GM20431 (cell line): ENCODE measurements at regions not wholly inside any gene's neighbourhood (a gene's known extent, or its start where the extent isn't known, plus 50 kb on each side); places are given as distances from the start of the nearest gene placed in this dataset.

Source experiments
- in situ Hi-C: fragments of 300-500 bp; cut with MseI, MboI; formaldehyde crosslinking; loops from one replicate; pipeline ENCODE4 v1.15.0; 2020; ENCODE audit warnings: low sequenced_read_pairs; ENCODE audit not compliant: unreplicated experiment

DNA sequence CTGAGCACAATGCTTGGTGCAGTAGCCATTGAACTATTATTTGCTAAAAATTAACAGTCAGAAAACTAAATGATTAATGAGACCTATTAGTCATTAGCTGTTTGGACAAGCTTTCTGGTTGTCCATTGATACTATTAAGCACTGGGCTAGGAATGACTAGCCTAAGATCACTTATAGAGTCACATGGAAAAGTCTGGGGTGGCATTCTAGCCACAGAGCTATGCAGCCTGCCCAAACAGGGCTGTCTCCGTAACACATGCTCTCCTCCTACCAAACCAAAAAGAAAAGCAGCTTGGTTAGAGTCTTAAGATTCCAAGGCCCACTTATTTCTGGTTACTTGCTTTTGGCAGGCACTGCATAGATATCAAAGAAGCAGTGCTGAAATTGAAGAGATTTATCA, 193.5 kb upstream of the NBEA start:
- in situ Hi-C loops, result no loop called here

DNA sequence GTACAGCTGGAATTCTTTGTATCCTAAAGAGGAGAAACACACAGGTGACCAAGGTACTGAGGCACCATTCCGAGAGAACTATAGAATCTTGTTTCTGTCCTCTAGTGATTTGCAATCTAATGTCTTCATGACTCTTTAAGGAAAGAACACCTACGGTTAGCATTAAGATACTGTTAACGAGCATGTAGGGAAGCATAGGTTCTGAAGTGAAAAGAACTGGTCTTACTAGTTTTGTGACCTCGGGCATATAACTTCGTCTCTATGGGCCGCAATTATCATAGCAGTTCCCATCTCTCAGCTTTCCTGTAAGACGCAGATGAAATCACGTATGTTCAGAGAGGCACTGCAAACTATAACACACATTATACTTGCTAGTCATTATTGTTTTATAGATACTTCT, 193.0 kb upstream of the NBEA start:
- in situ Hi-C loops, result no loop called here

DNA sequence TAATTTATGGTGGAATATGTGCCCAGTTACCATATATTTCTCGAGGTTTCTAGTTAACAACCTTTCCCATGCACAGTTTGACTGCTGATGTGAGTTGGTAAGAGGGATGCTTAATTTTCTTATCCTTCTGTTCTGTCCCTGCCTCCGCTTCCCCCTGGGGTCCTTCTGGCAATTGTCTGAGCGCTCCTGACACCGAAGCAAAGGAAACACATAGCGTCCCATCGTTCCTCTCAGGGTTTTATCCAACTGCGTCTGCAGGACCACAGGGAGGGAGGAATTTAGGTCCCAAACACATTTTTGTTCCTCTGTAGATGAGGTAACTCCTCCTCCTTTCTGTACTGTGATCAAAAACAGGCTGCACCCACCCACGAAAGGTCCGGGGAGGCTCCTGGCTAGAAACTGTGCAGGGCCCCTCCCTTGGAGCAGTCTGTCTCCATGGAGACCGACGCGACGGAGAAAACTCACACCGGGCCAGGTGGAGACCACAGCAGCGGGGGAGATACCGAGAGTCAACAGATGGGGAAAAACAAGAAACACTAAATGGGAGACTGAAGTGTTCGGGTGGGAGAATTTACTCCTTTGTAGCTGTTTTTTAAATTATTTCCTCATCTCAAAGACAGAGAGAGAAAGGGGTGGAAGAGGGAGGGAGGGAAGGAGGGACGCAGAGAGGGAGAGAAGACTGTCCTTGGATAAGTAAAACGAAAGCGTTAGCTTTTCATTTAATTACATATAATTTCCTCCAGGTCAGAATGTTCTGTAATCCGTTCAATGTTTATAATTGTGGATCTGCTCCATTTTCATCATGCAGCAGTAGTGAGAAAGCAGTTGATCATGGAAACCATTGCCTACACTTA, 191.8 kb upstream of the NBEA start:
- in situ Hi-C loops, result no loop called here

DNA sequence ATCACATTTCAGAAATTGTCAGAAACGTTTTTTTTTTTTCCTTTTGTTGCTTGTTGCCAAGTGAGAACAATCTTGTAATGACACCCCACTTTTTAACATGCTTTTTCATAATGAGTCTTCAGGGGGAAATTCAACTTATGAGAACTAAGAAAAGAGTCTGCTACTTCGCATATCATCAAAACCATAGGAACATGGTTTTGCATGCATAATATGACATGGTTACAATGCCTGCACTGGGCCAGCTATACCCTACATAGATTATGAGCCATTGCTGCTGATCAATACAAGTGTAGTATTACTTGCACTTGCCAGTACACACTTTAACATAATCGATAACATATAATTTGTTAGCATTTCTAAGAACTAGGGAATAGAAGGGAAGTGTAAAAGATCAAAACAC, 191.0 kb upstream of the NBEA start:
- in situ Hi-C loops, result no loop called here

DNA sequence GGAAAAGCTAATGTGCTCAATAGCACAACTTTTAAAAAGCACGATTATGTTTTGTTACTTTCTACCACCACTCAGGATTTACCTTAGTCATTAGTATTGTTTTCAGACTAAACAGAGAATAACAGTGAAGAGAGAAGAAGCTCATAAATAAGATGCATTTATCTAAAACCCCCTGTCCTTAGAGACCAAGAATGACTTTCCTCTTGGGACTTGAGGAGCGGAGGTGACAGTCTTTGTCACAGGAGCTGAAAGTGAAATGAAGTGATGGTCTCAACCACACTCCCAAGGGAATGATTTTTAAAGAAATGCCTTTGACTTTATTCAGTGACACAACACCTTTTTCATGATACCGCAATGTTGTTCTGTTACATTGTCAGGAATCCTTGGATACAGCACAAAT, 190.6 kb upstream of the NBEA start:
- in situ Hi-C loops, result no loop called here

DNA sequence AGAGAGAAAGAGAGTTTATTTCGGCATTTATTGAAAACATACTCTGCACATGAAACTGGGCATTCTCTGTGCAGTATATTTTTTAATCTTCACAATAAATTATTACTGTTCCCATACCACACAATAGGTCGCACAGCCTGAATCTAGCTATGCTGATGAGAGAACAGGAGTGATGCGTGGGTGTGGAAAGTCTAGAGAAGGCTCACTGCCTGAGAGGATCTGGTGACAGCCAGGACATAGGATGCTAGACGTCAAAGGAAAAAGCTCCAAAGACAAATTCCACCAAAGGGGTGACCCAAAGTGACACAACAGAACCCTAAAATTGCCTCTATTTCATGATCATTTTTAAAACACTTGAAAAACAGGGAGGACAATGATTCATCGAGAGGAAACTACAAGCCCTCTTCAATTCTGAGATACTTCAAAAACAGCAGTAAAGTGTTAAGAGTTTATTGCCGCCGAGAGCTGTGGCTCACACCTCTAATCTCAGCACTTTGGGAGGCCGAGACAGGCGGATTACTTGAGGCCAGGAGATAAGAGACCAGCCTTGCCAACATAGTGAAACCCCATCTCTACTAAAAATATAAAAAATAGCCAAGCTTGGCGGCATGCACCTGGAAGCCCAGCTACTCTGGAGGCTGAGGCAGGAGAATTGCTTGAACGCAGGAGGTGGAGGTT, 189.6 kb upstream of the NBEA start:
- in situ Hi-C loops, result no loop called here

DNA sequence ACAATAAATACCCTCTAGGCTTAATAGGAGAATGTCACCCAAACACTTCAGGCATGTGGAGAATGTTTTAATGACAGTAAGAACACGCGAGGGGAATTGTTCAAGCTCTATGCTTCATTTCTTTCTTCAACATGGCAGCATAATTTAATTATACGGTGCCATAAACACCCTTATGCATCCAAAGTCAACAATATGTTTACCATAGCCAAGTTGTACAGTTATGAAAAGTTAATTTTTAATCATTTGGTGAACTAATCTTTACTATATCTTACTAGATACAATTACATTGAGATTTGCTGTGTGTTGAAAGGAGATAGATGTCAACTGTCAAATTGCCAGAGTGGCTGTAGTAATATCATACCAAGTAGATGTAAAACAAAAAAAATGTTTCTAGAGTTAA, 185.9 kb upstream of the NBEA start:
- in situ Hi-C loops, result no loop called here

DNA sequence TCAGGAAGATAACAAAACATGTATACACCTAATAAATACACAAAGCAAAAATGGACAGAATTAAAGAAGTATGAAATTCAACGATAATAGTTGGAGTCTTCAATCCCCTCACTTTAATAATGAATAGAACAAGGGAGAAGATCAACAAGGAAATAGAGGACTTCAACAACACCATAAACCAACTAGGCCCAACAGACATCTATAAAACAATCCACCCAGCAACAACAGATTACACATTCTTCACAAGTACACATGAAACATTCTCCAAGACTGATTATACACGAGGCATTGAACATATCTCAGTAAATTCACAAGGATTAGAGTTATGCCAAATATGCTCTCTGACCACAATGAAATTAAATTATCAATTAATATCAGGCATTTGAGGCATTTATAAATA, 185.5 kb upstream of the NBEA start:
- in situ Hi-C loops, result no loop called here

DNA sequence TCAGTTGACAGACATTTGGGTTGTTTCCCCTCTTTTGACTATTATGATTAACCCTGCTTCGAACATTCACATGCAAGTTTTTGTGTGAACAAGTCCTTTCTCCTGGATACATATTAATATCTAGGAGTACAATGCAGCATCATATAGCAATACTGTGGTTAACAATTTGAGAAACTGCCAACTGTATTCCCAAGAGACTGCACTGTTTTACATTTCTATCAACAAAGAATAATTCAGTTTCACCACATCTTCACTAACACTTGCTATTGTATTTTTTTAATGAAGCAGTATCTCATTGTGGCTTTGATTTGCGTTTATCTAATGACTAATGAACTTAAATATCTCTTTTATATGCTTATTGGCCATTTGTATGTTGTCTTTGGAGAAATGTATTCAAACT, 184.6 kb upstream of the NBEA start:
- in situ Hi-C loops, result no loop called here

DNA sequence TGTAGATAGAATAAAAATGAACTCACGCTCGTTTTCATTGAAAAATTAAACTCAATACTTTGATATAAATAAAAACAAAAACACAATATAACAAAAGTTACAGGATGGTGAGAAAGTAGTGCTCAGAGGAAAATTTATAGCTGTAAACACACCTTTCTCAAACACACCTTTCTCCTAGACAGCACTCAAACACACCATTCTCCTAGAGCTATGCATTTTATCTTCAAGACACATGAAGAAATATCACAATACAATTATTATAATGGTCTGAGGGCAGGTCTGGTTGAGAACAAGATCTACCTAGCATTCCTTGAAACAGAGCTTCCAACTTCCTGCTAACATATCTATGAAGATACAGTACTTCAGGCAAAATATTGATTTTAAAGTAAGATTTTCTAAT, 183.4 kb upstream of the NBEA start:
- in situ Hi-C loops, result no loop called here

DNA sequence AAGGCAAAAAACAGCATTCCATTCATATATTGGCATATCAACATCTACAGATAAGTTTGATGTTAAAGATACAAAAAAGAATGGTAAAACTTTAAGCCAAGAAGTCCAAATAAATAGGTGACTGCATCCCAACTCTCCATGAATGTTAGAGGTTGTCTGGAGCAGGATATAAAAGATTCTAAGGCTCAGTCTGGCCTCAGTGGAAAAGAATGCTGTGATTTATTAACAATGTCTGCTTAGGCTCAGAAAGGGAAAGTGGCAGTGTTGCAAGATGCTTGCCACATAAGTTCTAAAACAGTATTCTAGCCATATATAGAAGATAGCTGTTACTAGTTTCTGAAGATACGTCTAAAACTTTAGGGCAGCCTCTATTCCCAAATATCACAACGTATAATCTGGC, 179.8 kb upstream of the NBEA start:
- in situ Hi-C loops, result no loop called here

DNA sequence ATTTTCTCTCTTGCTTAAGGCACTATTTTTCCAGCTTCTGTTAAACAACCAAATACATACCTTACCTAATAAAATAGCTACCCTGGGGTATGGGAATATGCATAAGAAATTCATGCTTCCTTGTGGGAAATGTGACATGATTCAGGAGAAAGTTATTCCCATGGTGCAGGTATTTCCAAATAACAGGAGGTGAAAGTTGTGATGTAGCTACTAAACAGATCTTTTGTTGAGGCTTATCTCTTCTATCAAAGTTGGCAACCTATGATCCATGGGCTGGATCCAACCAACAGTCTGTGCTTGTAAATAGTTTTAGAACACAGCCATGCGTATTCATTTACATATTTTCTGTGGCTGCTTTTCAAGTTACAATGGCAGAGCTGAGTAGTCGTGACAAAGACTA, 177.8 kb upstream of the NBEA start:
- in situ Hi-C loops, result no loop called here

DNA sequence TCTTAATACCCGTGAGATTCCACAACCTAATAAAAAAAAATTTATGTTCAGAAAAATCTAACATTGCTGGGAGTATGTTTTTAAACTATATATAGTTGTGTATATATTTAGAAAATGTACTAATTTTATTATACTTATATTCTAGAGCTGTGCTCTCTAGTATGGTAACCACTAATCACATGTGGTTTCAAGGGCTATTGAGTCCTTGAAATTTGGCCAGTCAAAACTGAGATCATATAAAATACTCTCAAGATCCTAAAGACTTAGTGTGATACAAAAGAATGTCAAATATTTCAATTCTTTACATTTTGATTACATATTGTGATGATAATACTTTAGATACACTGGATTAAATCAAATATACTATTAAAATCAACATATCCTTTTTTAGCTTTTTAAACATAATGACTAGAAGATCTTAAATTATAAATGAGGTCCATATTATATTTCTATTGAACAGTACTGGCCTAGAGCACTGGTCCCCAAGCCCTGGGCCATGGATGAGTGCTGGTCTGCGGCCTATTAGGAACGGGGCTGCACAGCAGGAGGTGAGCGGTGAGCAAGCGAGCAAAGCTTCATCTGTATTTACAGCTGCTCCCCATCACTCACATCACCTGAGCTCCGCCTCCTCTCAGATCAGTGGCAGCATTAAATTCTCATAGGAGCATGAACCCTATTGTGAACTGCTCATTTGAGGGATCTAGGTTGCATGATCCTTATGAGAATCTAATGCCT, 176.5 kb upstream of the NBEA start:
- in situ Hi-C loops, result no loop called here

DNA sequence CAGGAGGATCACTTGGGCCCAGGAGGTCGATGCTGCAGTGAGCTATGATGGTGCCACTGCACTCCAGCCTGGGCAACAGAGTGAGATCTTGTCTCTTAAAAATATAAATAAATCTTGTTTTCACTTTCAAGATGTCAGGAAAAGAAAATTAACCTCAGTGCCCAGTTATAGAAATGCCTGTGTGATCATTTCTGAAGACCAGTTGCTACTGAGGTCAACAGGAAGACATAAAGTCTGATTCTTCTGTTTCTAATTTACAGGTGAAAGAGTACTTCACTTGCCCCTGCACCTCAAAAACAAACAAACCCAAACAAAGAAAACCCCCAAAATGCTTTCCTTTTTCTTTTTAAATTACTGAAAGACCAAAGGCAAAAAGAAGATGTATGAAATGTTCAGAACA, 174.3 kb upstream of the NBEA start:
- in situ Hi-C loops, result no loop called here

DNA sequence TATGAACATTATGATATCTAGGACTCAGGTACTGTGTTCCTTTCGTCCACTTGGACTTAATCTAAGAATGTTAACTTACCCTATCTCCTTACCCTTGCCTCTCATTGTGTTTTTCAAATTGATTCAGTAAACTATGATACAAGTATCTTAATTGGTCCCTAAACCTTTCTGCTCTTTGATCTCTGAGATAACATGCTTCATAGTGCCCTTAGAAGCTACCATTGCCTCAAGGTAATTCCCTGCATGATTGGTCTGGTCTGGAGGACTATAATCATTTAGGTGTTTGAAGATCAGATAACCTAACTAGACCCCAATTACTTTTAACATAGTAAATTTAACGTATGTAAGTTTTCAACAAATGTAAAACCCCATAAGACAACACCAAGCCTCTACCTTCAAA, 169.9 kb upstream of the NBEA start:
- in situ Hi-C loops, result no loop called here

DNA sequence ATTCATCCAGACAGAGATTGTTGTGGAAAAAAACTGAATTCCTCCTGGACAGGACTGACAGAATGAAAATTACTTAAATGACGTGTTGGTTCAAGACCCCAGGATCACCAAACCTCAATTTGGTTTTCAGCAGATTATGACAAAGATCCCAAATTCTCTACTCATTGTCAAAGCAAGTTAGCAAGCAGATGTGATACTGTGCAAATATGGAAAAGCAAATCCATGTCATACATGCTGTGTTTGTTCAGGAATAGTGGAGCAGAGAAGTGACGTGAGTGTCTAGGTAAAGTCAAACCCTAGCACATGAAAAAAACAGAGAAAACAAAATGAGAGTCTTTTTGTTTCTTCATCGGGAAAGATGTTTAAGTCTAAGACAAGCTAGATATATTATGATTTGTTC, 169.2 kb upstream of the NBEA start:
- in situ Hi-C loops, result no loop called here

DNA sequence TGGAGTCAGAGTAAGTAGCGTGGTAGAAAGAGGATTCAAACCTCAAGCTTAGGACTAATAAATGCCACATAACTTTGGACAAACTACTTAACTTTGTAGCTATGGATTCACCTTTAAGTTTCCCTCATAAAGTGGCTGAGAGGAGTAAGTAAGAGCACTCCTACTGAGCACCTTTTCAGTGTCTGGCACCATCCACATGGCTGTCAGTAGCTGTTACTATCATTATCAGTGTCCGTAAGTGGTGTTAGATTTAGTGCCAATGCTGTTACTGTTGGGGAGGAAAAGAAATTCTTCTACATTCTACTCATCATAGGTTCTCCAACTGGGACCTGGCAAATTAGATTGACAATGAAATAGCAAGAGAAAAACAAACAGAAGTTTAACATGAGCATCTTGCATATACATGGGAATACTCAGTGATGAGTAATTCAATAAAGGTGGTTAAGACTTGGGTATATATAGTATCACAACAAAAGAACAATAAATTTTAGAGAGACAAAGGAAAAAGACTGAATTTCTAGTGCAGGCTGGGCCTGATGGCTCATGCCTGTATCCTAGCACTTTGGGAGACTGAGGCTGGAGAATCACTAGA, 165.6 kb upstream of the NBEA start:
- in situ Hi-C loops, result no loop called here

DNA sequence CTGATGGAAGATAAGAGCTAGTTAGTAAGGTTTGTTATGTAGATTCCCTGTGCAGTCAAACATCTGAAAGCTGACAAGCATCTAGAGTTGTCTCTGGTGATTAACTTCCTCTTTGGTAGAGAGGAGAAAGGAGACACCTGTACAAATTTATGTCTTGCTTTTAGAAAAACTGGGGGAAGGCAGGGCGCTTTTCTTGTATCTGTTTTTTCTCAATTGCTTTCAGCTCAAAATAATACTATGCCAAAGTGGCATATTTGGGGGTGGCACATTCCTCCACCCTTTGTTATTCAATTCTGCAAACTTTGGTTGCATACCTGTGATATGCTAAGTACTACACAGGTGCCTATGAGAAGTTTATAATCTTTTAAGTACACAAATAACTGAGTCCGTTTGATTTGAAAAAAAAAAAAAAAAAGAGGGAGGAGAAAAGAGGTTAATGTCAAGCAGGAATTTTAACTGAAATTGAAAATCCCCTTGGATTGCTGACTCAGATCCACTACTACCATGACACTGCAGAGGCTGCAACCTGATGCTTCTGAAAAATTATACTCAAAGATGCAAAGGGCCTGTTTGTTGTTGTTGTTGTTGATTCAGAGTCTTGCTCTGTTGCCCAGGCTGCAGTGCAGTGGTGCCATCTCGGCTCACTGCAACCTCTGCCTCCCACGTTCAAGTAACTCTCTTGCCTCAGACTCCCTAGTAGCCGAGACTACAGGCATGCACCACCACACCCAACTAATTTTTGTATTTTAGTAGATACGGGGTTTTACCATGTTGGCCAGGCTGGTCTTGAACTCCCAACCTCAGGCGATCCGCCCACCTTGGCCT, 164.8 kb upstream of the NBEA start:
- in situ Hi-C loops, result no loop called here

DNA sequence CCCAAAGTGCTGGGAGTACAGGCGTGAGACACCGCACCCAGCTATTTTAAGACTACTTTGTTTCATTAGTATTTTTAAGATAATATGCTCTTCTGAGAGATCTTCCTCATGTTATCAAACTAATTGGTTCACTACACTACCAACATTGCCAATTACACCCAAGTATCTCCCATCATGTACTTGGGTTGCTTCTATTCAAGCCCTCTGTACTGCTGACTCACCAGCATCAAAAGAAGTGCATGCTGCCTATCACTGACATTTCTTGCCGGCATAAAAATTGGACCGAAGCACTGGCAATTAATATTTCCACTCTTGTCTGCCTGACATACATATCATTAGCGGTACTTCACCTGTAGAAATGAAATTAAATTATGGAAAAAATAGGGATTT, 164.2 kb upstream of the NBEA start:
- in situ Hi-C loops, result no loop called here

DNA sequence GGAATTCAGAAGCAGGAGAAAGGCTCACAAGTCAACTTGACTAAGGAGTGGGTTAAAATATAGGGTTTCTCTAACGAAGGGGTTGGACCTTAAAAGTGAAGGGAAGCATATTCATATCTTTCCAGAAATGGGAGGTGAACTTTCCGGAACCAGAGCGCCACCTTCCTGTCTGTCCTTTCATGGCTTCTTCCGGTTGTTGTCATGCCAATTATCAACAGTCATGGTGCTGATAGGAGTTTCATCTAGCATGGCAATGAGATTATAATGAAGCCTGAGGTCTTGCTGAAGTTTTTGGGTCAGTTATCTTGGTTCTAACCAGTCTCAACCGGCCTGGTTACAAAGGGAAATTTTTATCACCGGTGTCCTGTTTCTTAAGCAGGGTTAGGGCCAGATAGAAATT, 162.9 kb upstream of the NBEA start:
- in situ Hi-C loops, result no loop called here
